ENCODE measurements at regions not wholly inside any gene's neighbourhood (a gene's known extent, or its start where the extent isn't known, plus 50 kb on each side); places are given as distances from the start of the nearest gene placed in this dataset.
"Not testable (repeated sequence)": the region's sequence is repeated elsewhere in the genome, so short reads cannot be mapped to it uniquely, and the experiment has no call there.

- Histone ChIP-seq H3K27me3 (ENCODE audit: control insufficient read depth, insufficient read depth, low read length) (no peaks in the 10 kb centered on the region), H3K4me3 (ENCODE audit: insufficient read depth, low read depth, low read length) (no peak overlapping the region), H3K36me3 (replicated peaks; ENCODE audit: control insufficient read depth, insufficient read depth, low read length) (no peaks in the 10 kb centered on the region)
- no peak for DNase-seq
Observed at GRCh38 chr11:42777776-42778175, 534.0 kb upstream of the API5 start.

GRCh38 chr11:42778193-42778592 lies 533.6 kb upstream of the API5 start:
- Histone ChIP-seq H3K36me3 (replicated peaks; ENCODE audit: control insufficient read depth, insufficient read depth, low read length) (no peaks in the 10 kb centered on the region), H3K4me3 (ENCODE audit: insufficient read depth, low read depth, low read length) (no peak overlapping the region), H3K27me3 (ENCODE audit: control insufficient read depth, insufficient read depth, low read length) (no peaks in the 10 kb centered on the region)
- DNase-seq = peak; percentile 20

GRCh38 chr11:42779555-42779954 lies 532.2 kb upstream of the API5 start:
- Histone ChIP-seq H3K4me3 (ENCODE audit: insufficient read depth, low read depth, low read length) (no peak overlapping the region), H3K36me3 (replicated peaks; ENCODE audit: control insufficient read depth, insufficient read depth, low read length) (no peaks in the 10 kb centered on the region), H3K27me3 (ENCODE audit: control insufficient read depth, insufficient read depth, low read length) (no peaks in the 10 kb centered on the region)
- no peak for DNase-seq

GRCh38 chr11:42786981-42787380 lies 524.8 kb upstream of the API5 start:
- DNase-seq = no peak
- H3K36me3 ChIP-seq (replicated peaks; ENCODE audit: control insufficient read depth, insufficient read depth, low read length) = no peaks in the 10 kb centered on the region
- H3K4me3 ChIP-seq (ENCODE audit: insufficient read depth, low read depth, low read length) = no peak overlapping the region
- H3K27me3 ChIP-seq (ENCODE audit: control insufficient read depth, insufficient read depth, low read length) = no peaks in the 10 kb centered on the region

- not testable (repeated sequence) for H3K36me3 ChIP-seq (replicated peaks; ENCODE audit: control insufficient read depth, insufficient read depth, low read length); H3K4me3 ChIP-seq (ENCODE audit: insufficient read depth, low read depth, low read length); DNase-seq; H3K27me3 ChIP-seq (ENCODE audit: control insufficient read depth, insufficient read depth, low read length)
Observed at GRCh38 chr11:42795483-42795882, 516.3 kb upstream of the API5 start.

- no peak overlapping the region for H3K4me3 ChIP-seq (ENCODE audit: insufficient read depth, low read depth, low read length)
- no peaks in the 10 kb centered on the region for H3K36me3 ChIP-seq (replicated peaks; ENCODE audit: control insufficient read depth, insufficient read depth, low read length)
- no peak for DNase-seq
- no peaks in the 10 kb centered on the region; the same call in 1 of the 2 replicates for H3K27me3 ChIP-seq (ENCODE audit: control insufficient read depth, insufficient read depth, low read length)
Observed at GRCh38 chr11:42800041-42800440, 511.8 kb upstream of the API5 start.

- Histone ChIP-seq H3K36me3 (replicated peaks; ENCODE audit: control insufficient read depth, insufficient read depth, low read length) (no peaks in the 10 kb centered on the region), H3K27me3 (ENCODE audit: control insufficient read depth, insufficient read depth, low read length) (no peaks in the 10 kb centered on the region; the same call in 1 of the 2 replicates), H3K4me3 (ENCODE audit: insufficient read depth, low read depth, low read length) (no peak overlapping the region)
- no peak for DNase-seq
Observed at GRCh38 chr11:42802201-42802899, 509.4 kb upstream of the API5 start.

- DNase-seq = no peak
- no peaks in the 10 kb centered on the region; the same call in 1 of the 2 replicates for H3K27me3 ChIP-seq (ENCODE audit: control insufficient read depth, insufficient read depth, low read length)
- no peak overlapping the region for H3K4me3 ChIP-seq (ENCODE audit: insufficient read depth, low read depth, low read length)
- H3K36me3 ChIP-seq (replicated peaks; ENCODE audit: control insufficient read depth, insufficient read depth, low read length) = no peaks in the 10 kb centered on the region
Observed at GRCh38 chr11:42806191-42806590, 505.6 kb upstream of the API5 start.

- H3K27me3 ChIP-seq (ENCODE audit: control insufficient read depth, insufficient read depth, low read length) = no peaks in the 10 kb centered on the region
Observed at GRCh38 chr11:42812361-42812760, 499.4 kb upstream of the API5 start.

GRCh38 chr11:42812960-42813359 lies 498.8 kb upstream of the API5 start:
- no peaks in the 10 kb centered on the region for H3K27me3 ChIP-seq (ENCODE audit: control insufficient read depth, insufficient read depth, low read length)
- no peaks in the 10 kb centered on the region for H3K36me3 ChIP-seq (replicated peaks; ENCODE audit: control insufficient read depth, insufficient read depth, low read length)
- H3K4me3 ChIP-seq (ENCODE audit: insufficient read depth, low read depth, low read length) = no peak overlapping the region
- DNase-seq = no peak

More at GRCh38 chr11:42812361-42812760, 499.4 kb upstream of the API5 start:
- Histone ChIP-seq H3K4me3 (ENCODE audit: insufficient read depth, low read depth, low read length) (no peak overlapping the region), H3K36me3 (replicated peaks; ENCODE audit: control insufficient read depth, insufficient read depth, low read length) (no peaks in the 10 kb centered on the region)
- DNase-seq = no peak

GRCh38 chr11:42816471-42816870 lies 495.3 kb upstream of the API5 start:
- Histone ChIP-seq H3K4me3 (ENCODE audit: insufficient read depth, low read depth, low read length) (no peak overlapping the region), H3K36me3 (replicated peaks; ENCODE audit: control insufficient read depth, insufficient read depth, low read length) (no peaks in the 10 kb centered on the region), H3K27me3 (ENCODE audit: control insufficient read depth, insufficient read depth, low read length) (no peaks in the 10 kb centered on the region)
- no peak for DNase-seq

- H3K27me3 ChIP-seq (ENCODE audit: control insufficient read depth, insufficient read depth, low read length) = no peaks in the 10 kb centered on the region
- no peak for DNase-seq
- no peak overlapping the region for H3K4me3 ChIP-seq (ENCODE audit: insufficient read depth, low read depth, low read length)
- no peaks in the 10 kb centered on the region for H3K36me3 ChIP-seq (replicated peaks; ENCODE audit: control insufficient read depth, insufficient read depth, low read length)
Observed at GRCh38 chr11:42819126-42819525, 492.7 kb upstream of the API5 start.

GRCh38 chr11:42822188-42822587 lies 489.6 kb upstream of the API5 start:
- H3K36me3 ChIP-seq (replicated peaks; ENCODE audit: control insufficient read depth, insufficient read depth, low read length); DNase-seq; H3K4me3 ChIP-seq (ENCODE audit: insufficient read depth, low read depth, low read length); H3K27me3 ChIP-seq (ENCODE audit: control insufficient read depth, insufficient read depth, low read length): not testable (repeated sequence)

- no peak overlapping the region for H3K4me3 ChIP-seq (ENCODE audit: insufficient read depth, low read depth, low read length)
- no peaks in the 10 kb centered on the region for H3K36me3 ChIP-seq (replicated peaks; ENCODE audit: control insufficient read depth, insufficient read depth, low read length)
- no peak for DNase-seq
- H3K27me3 ChIP-seq (ENCODE audit: control insufficient read depth, insufficient read depth, low read length) = no peaks in the 10 kb centered on the region
Observed at GRCh38 chr11:42823546-42823945, 488.2 kb upstream of the API5 start.

- Histone ChIP-seq H3K36me3 (replicated peaks; ENCODE audit: control insufficient read depth, insufficient read depth, low read length) (no peaks in the 10 kb centered on the region), H3K4me3 (ENCODE audit: insufficient read depth, low read depth, low read length) (no peak overlapping the region), H3K27me3 (ENCODE audit: control insufficient read depth, insufficient read depth, low read length) (no peaks in the 10 kb centered on the region)
- no peak for DNase-seq
Observed at GRCh38 chr11:42824067-42824466, 487.7 kb upstream of the API5 start.

GRCh38 chr11:42825598-42825997 lies 486.2 kb upstream of the API5 start:
- no peaks in the 10 kb centered on the region for H3K27me3 ChIP-seq (ENCODE audit: control insufficient read depth, insufficient read depth, low read length)
- no peak for DNase-seq
- H3K36me3 ChIP-seq (replicated peaks; ENCODE audit: control insufficient read depth, insufficient read depth, low read length) = no peaks in the 10 kb centered on the region
- H3K4me3 ChIP-seq (ENCODE audit: insufficient read depth, low read depth, low read length) = no peak overlapping the region

Measured in H7 (cell line).